ENCODE measurements at regions not wholly inside any gene's neighbourhood (a gene's known extent, or its start where the extent isn't known, plus 50 kb on each side); places are given as distances from the start of the nearest gene placed in this dataset.
"Not testable (repeated sequence)": the region's sequence is repeated elsewhere in the genome, so short reads cannot be mapped to it uniquely, and the experiment has no call there.

GRCh38 chr5:99058466-99058865, 129.7 kb upstream of the CHD1 start:
- no peak for TF ChIP-seq EZH2phosphoT487 (IDR thresholded peaks at IDR 0.05; ENCODE audit: borderline replicate concordance, low read depth, low read length)
- no peak for TF ChIP-seq CTCF (conservative IDR thresholded peaks at IDR 0.05; ENCODE audit: low read length)
- no peaks in the 10 kb centered on the region for H3K9me3 ChIP-seq (ENCODE audit: low read length)
- H3K9me2 ChIP-seq (ENCODE audit: insufficient read depth, low read length) = no peaks in the 10 kb centered on the region
- CTCF ChIA-PET (ENCODE audit: unreplicated experiment) = no interaction called here
- H3K36me3 ChIP-seq (ENCODE audit: insufficient read depth, low read length) = no peaks in the 10 kb centered on the region
- H3K4me1 ChIP-seq (ENCODE audit: insufficient read depth, low read length, poor library complexity, severe bottlenecking) = no peaks in the 10 kb centered on the region
- no peaks in the 10 kb centered on the region for H4K20me1 ChIP-seq (ENCODE audit: insufficient read depth, low read length)
- no peak overlapping the region for H2AFZ ChIP-seq (ENCODE audit: low read length)
- DNase-seq (ENCODE audit: low spot score) = no peak
- POLR2A ChIA-PET = no interaction called here
- no peak overlapping the region for H3K27ac ChIP-seq (ENCODE audit: low read depth, low read length, poor library complexity, severe bottlenecking)
- no TSS peak for BruUV-seq (replicated peaks)
- intact Hi-C loops (cut with micrococcal nuclease; ENCODE audit: unreplicated experiment) = no loop called here
- no peaks in the 10 kb centered on the region for H3K79me2 ChIP-seq (ENCODE audit: insufficient read depth, low read depth, low read length)
- no peak overlapping the region for H3K4me2 ChIP-seq (ENCODE audit: low read length)
- H3K4me3 ChIP-seq (ENCODE audit: low read depth, low read length, poor library complexity, severe bottlenecking) = no peak overlapping the region

- H3K9me2 ChIP-seq (ENCODE audit: insufficient read depth, low read length) = no peaks in the 10 kb centered on the region
- CTCF ChIA-PET (ENCODE audit: unreplicated experiment) = no interaction called here
- no peak overlapping the region for H3K27ac ChIP-seq (ENCODE audit: low read depth, low read length, poor library complexity, severe bottlenecking)
- no peak overlapping the region for H3K4me2 ChIP-seq (ENCODE audit: low read length)
- no peak overlapping the region for H2AFZ ChIP-seq (ENCODE audit: low read length)
- no peak overlapping the region for H3K4me3 ChIP-seq (ENCODE audit: low read depth, low read length, poor library complexity, severe bottlenecking)
- H3K4me1 ChIP-seq (ENCODE audit: insufficient read depth, low read length, poor library complexity, severe bottlenecking) = no peaks in the 10 kb centered on the region
- H3K9me3 ChIP-seq (ENCODE audit: low read length) = no peaks in the 10 kb centered on the region
- DNase-seq (ENCODE audit: low spot score) = no peak
- intact Hi-C loops (cut with micrococcal nuclease; ENCODE audit: unreplicated experiment) = no loop called here
- BruUV-seq (replicated peaks) = no TSS peak
- no peak for TF ChIP-seq CTCF (conservative IDR thresholded peaks at IDR 0.05; ENCODE audit: low read length)
- no peak for TF ChIP-seq EZH2phosphoT487 (IDR thresholded peaks at IDR 0.05; ENCODE audit: borderline replicate concordance, low read depth, low read length)
- POLR2A ChIA-PET = no interaction called here
- no peaks in the 10 kb centered on the region for H3K36me3 ChIP-seq (ENCODE audit: insufficient read depth, low read length)
- no peaks in the 10 kb centered on the region for H4K20me1 ChIP-seq (ENCODE audit: insufficient read depth, low read length)
- no peaks in the 10 kb centered on the region for H3K79me2 ChIP-seq (ENCODE audit: insufficient read depth, low read depth, low read length)
These were observed 126.2 kb upstream of the CHD1 start for GRCh38 chr5:99054972-99055371.

- Histone ChIP-seq H3K27ac (ENCODE audit: low read depth, low read length, poor library complexity, severe bottlenecking) (no peak overlapping the region), H3K4me2 (ENCODE audit: low read length) (no peak overlapping the region), H3K4me1 (ENCODE audit: insufficient read depth, low read length, poor library complexity, severe bottlenecking) (no peaks in the 10 kb centered on the region), H3K9me3 (ENCODE audit: low read length) (no peaks in the 10 kb centered on the region), H4K20me1 (ENCODE audit: insufficient read depth, low read length) (no peaks in the 10 kb centered on the region), H3K9me2 (ENCODE audit: insufficient read depth, low read length) (no peaks in the 10 kb centered on the region), H2AFZ (ENCODE audit: low read length) (no peak overlapping the region), H3K79me2 (ENCODE audit: insufficient read depth, low read depth, low read length) (no peaks in the 10 kb centered on the region), H3K4me3 (ENCODE audit: low read depth, low read length, poor library complexity, severe bottlenecking) (no peak overlapping the region), H3K36me3 (ENCODE audit: insufficient read depth, low read length) (no peaks in the 10 kb centered on the region)
- ChIA-PET CTCF (ENCODE audit: unreplicated experiment) (no interaction called here), POLR2A (no interaction called here)
- no peak for TF ChIP-seq CTCF (conservative IDR thresholded peaks at IDR 0.05; ENCODE audit: low read length)
- TF ChIP-seq EZH2phosphoT487 (IDR thresholded peaks at IDR 0.05; ENCODE audit: borderline replicate concordance, low read depth, low read length) = no peak
- no TSS peak for BruUV-seq (replicated peaks)
- no peak for DNase-seq (ENCODE audit: low spot score)
- intact Hi-C loops (cut with micrococcal nuclease; ENCODE audit: unreplicated experiment) = no loop called here
These were observed 117.1 kb upstream of the CHD1 start for GRCh38 chr5:99045871-99046270.

GRCh38 chr5:99043257-99043656, 114.5 kb upstream of the CHD1 start:
- BruUV-seq (replicated peaks); H3K9me3 ChIP-seq (ENCODE audit: low read length); H3K27ac ChIP-seq (ENCODE audit: low read depth, low read length, poor library complexity, severe bottlenecking); DNase-seq (ENCODE audit: low spot score); H3K9me2 ChIP-seq (ENCODE audit: insufficient read depth, low read length); H2AFZ ChIP-seq (ENCODE audit: low read length); H3K36me3 ChIP-seq (ENCODE audit: insufficient read depth, low read length); CTCF ChIA-PET (ENCODE audit: unreplicated experiment); intact Hi-C loops (cut with micrococcal nuclease; ENCODE audit: unreplicated experiment); H3K4me3 ChIP-seq (ENCODE audit: low read depth, low read length, poor library complexity, severe bottlenecking); H3K4me2 ChIP-seq (ENCODE audit: low read length); H4K20me1 ChIP-seq (ENCODE audit: insufficient read depth, low read length); H3K79me2 ChIP-seq (ENCODE audit: insufficient read depth, low read depth, low read length); H3K4me1 ChIP-seq (ENCODE audit: insufficient read depth, low read length, poor library complexity, severe bottlenecking): not testable (repeated sequence)
- POLR2A ChIA-PET = interaction anchor here (1.6 kb wide), 1 partner anchor 11 kb away, joined by 3 read pairs; no protein-coding TSS in a partner anchor
